H9 (cell line): ENCODE measurements at regions not wholly inside any gene's neighbourhood (a gene's known extent, or its start where the extent isn't known, plus 50 kb on each side); places are given as distances from the start of the nearest gene placed in this dataset.

Experiments used
- DNase-seq: peaks from one replicate; pipeline ENCODE4 v3.0.0-alpha.2; 2017
- H2AFZ ChIP-seq: one replicate; pipeline ENCODE4 v1.6.1; 2013; ENCODE audit warnings: mild to moderate bottlenecking, low read length, control low read depth, moderate library complexity
- H2AK5ac ChIP-seq: 2 replicates; pipeline ENCODE4 v1.6.1; 2013; ENCODE audit warnings: low read length, control low read depth, mixed read lengths; ENCODE audit not compliant: insufficient read length
- H2BK120ac ChIP-seq: one replicate; pipeline ENCODE4 v1.6.1; 2013; ENCODE audit warnings: low read depth, mild to moderate bottlenecking, low read length, control low read depth, inconsistent platforms; ENCODE audit not compliant: poor library complexity, severe bottlenecking
- H2BK12ac ChIP-seq: 2 replicates; pipeline ENCODE4 v1.6.1; 2013; ENCODE audit warnings: low read length, control low read depth, mixed read lengths, low read depth; ENCODE audit not compliant: insufficient read length
- H2BK15ac ChIP-seq: 2 replicates; pipeline ENCODE4 v1.6.1; 2013; ENCODE audit warnings: low read depth, low read length, control low read depth
- H2BK20ac ChIP-seq: one replicate; pipeline ENCODE4 v1.6.1; 2013; ENCODE audit warnings: low read depth, mild to moderate bottlenecking, low read length, control low read depth, inconsistent platforms; ENCODE audit not compliant: poor library complexity, severe bottlenecking
- H2BK5ac ChIP-seq: 2 replicates; pipeline ENCODE4 v1.6.1; 2013; ENCODE audit warnings: low read length, control low read depth, mixed read lengths; ENCODE audit not compliant: insufficient read length
- H3K14ac ChIP-seq: 2 replicates; pipeline ENCODE4 v1.6.1; 2013; ENCODE audit warnings: low read length, control low read depth; ENCODE audit not compliant: insufficient read depth
- H3K18ac ChIP-seq: 2 replicates; pipeline ENCODE4 v1.6.1; 2013; ENCODE audit warnings: low read depth, mild to moderate bottlenecking, mixed read lengths, low read length, control low read depth; ENCODE audit not compliant: insufficient read length
- H3K23ac ChIP-seq: 2 replicates; pipeline ENCODE4 v1.6.1; 2013; ENCODE audit warnings: low read length, control low read depth, mixed read lengths, low read depth; ENCODE audit not compliant: insufficient read length
- H3K23me2 ChIP-seq: 2 replicates; pipeline ENCODE4 v1.6.1; 2013; ENCODE audit warnings: low read depth, mild to moderate bottlenecking, mixed read lengths, low read length, control low read depth; ENCODE audit not compliant: insufficient read length, poor library complexity, severe bottlenecking
- H3K27ac ChIP-seq: 2 replicates; pipeline ENCODE4 v1.5.1; 2013; ENCODE audit warnings: low read length, control low read depth, mixed read lengths, low read depth; ENCODE audit not compliant: insufficient read length
- H3K27me3 ChIP-seq: 2 replicates; pipeline ENCODE4 v1.6.1; 2013; ENCODE audit warnings: low read length, control low read depth, inconsistent platforms; ENCODE audit not compliant: insufficient read depth
- H3K4ac ChIP-seq: 2 replicates; pipeline ENCODE4 v1.6.1; 2013; ENCODE audit warnings: low read depth, mild to moderate bottlenecking, control low read depth, inconsistent platforms, low read length, moderate library complexity
- H3K4me1 ChIP-seq: 2 replicates; pipeline ENCODE4 v1.6.1; 2013; ENCODE audit warnings: low read length, control low read depth, inconsistent platforms; ENCODE audit not compliant: insufficient read depth
- H3K4me2 ChIP-seq: 2 replicates; pipeline ENCODE4 v1.6.1; 2013; ENCODE audit warnings: low read length, control low read depth, mixed read lengths; ENCODE audit not compliant: insufficient read length, insufficient read depth
- H3K56ac ChIP-seq: 2 replicates; pipeline ENCODE4 v1.6.1; 2013; ENCODE audit warnings: low read depth, mild to moderate bottlenecking, mixed read lengths, low read length, control low read depth; ENCODE audit not compliant: insufficient read length
- H3K79me1 ChIP-seq: 2 replicates; pipeline ENCODE4 v1.6.1; 2013; ENCODE audit warnings: low read depth, mild to moderate bottlenecking, moderate library complexity, low read length, control low read depth, inconsistent platforms; ENCODE audit not compliant: insufficient read depth, poor library complexity, severe bottlenecking
- H3K79me2 ChIP-seq: 2 replicates; pipeline ENCODE4 v1.6.1; 2013; ENCODE audit warnings: low read length, control low read depth, inconsistent platforms; ENCODE audit not compliant: insufficient read depth
- H3K9ac ChIP-seq: 2 replicates; pipeline ENCODE4 v1.6.1; 2013; ENCODE audit warnings: low read length, control low read depth, mixed read lengths; ENCODE audit not compliant: insufficient read length; ENCODE audit errors: extremely low read depth
- H3K9me3 ChIP-seq: one replicate; pipeline ENCODE4 v1.6.1; 2013; ENCODE audit warnings: low read depth, low read length, inconsistent platforms; ENCODE audit not compliant: control insufficient read depth
- H3T11ph ChIP-seq: one replicate; pipeline ENCODE4 v1.6.1; 2013; ENCODE audit warnings: mild to moderate bottlenecking, low read length, control low read depth, inconsistent platforms
- H4K20me1 ChIP-seq: one replicate; pipeline ENCODE4 v1.6.1; 2013; ENCODE audit not compliant: control insufficient read depth, insufficient read length, insufficient read depth
- H4K5ac ChIP-seq: 2 replicates; pipeline ENCODE4 v1.6.1; 2013; ENCODE audit warnings: low read depth, mild to moderate bottlenecking, mixed read lengths, low read length, control low read depth; ENCODE audit not compliant: insufficient read length
- H4K8ac ChIP-seq: replicated peaks from 2 replicates; pipeline ENCODE4 v1.6.1; 2013; ENCODE audit warnings: low read length, control low read depth, mixed read lengths, low read depth; ENCODE audit not compliant: insufficient read length
- H4K91ac ChIP-seq: 2 replicates; pipeline ENCODE4 v1.6.1; 2013; ENCODE audit warnings: low read depth, mild to moderate bottlenecking, moderate library complexity, mixed read lengths, low read length, control low read depth; ENCODE audit not compliant: insufficient read length
- H3K27ac Mint-ChIP-seq, 3 experiments: 2 replicates in 2 of 3; 3 replicates in 1 of 3; pipeline ENCODE4 v1.8.0; 2020 to 2021; ENCODE audit warnings: mixed read lengths in 3 of 3, mild to moderate bottlenecking in 1 of 3, moderate library complexity in 1 of 3
- H3K27me3 Mint-ChIP-seq: 2 replicates; pipeline ENCODE4 v1.8.0; 2021; ENCODE audit warnings: low read depth, mild to moderate bottlenecking, moderate library complexity, mixed read lengths
- H3K36me3 Mint-ChIP-seq, 3 experiments: 2 replicates in 2 of 3; 3 replicates in 1 of 3; pipeline ENCODE4 v1.8.0; 2020 to 2021; ENCODE audit warnings: low read depth in 3 of 3, mixed read lengths in 3 of 3; ENCODE audit not compliant: insufficient read depth in 1 of 3
- H3K4me1 Mint-ChIP-seq, 2 experiments: 2 replicates each; pipeline ENCODE4 v1.8.0; 2020; ENCODE audit warnings: mixed read lengths in 2 of 2
- H3K4me3 Mint-ChIP-seq, 2 experiments: 2 replicates in 1 of 2; 3 replicates in 1 of 2; pipeline ENCODE4 v1.8.0; 2020 to 2021; ENCODE audit warnings: mild to moderate bottlenecking in 2 of 2, mixed read lengths in 2 of 2, moderate library complexity in 1 of 2
- H3K9me3 Mint-ChIP-seq, 2 experiments: 2 replicates in 1 of 2; 3 replicates in 1 of 2; pipeline ENCODE4 v1.8.0; 2020; ENCODE audit warnings: mild to moderate bottlenecking in 2 of 2, mixed read lengths in 2 of 2, moderate library complexity in 1 of 2
- CTCF ChIP-seq: fragments of 200-600 bp; sonication (generic); conservative IDR thresholded peaks from 3 replicates; pipeline ENCODE4 v1.8.0; 2021; ENCODE audit warnings: antibody characterized with exemption, mild to moderate bottlenecking
- WGBS: extraction: QIAGEN DNeasy Blood & Tissue Kit; methylation state at CpG from one replicate; pipeline ENCODE4 v1.1.7; 2013; ENCODE audit warnings: missing lambda C conversion rate, low lambda C conversion rate, mixed read lengths; ENCODE audit not compliant: insufficient read length; ENCODE audit errors: extremely low coverage; 5-methylcytosine and 5-hydroxymethylcytosine counted together

GRCh38 chr5:89597878-89598277, 714.9 kb upstream of the MEF2C start:
- Mint-ChIP-seq H3K4me1 (peaks cover 0 to 3% of the 10 kb centered on the region in 2 experiments; a peak in 3 of 4 replicates), H3K27ac (no peak overlapping the region), H3K9me3 (no peaks in the 10 kb centered on the region), H3K36me3 (no peaks in the 10 kb centered on the region), H3K27me3 (no peaks in the 10 kb centered on the region), H3K4me3 (no peak overlapping the region)
- Histone ChIP-seq H4K5ac (no peak overlapping the region), H3K4ac (no peak overlapping the region), H2BK5ac (no peak overlapping the region), H3K23ac (no peak overlapping the region), H3K14ac (no peak overlapping the region), H3K4me2 (no peak overlapping the region), H4K8ac (no peak overlapping the region), H3T11ph (no peak overlapping the region), H2BK15ac (no peak overlapping the region), H3K79me1 (no peaks in the 10 kb centered on the region), H3K27ac (no peak overlapping the region), H3K23me2 (no peaks in the 10 kb centered on the region), H3K56ac (no peak overlapping the region), H3K4me1 (no peaks in the 10 kb centered on the region), H4K20me1 (no peaks in the 10 kb centered on the region), H3K79me2 (no peaks in the 10 kb centered on the region), H3K18ac (no peak overlapping the region), H2BK120ac (no peak overlapping the region), H3K9ac (no peak overlapping the region), H2BK12ac (no peak overlapping the region), H2BK20ac (no peak overlapping the region), H4K91ac (no peak overlapping the region), H2AFZ (no peak overlapping the region), H3K27me3 (no peaks in the 10 kb centered on the region), H2AK5ac (no peak overlapping the region), H3K9me3 (no peaks in the 10 kb centered on the region)
- no peak for DNase-seq
- no CpG with 5 or more reads among the region's 1 CpG for WGBS
- TF ChIP-seq CTCF = no peak
